ENCODE measurements at regions not wholly inside any gene's neighbourhood (a gene's known extent, or its start where the extent isn't known, plus 50 kb on each side); places are given as distances from the start of the nearest gene placed in this dataset.

- Mint-ChIP-seq H3K9me3 (no peaks in the 10 kb centered on the region), H3K4me1 (peaks cover 4% of the 10 kb centered on the region), H3K36me3 (ENCODE audit: insufficient read depth) (no peaks in the 10 kb centered on the region), H3K27ac (ENCODE audit: low read depth) (no peak overlapping the region), H3K27me3 (peaks cover 9% of the 10 kb centered on the region), H3K4me3 (no peak overlapping the region)
- DNase-seq (ENCODE audit: low spot score in 2 of 2) (no peak), ATAC-seq (replicated peaks; ENCODE audit: extremely low read depth, poor library complexity, severe bottlenecking) (no peak)
These were observed 75.2 kb upstream of the TMCC3 start for GRCh38 chr12:94725375-94726168.

- ATAC-seq (replicated peaks; ENCODE audit: extremely low read depth, poor library complexity, severe bottlenecking) = no peak
- peaks cover 9% of the 10 kb centered on the region for H3K27me3 Mint-ChIP-seq
- H3K27ac Mint-ChIP-seq (ENCODE audit: low read depth) = no peak overlapping the region
- H3K36me3 Mint-ChIP-seq (ENCODE audit: insufficient read depth) = no peaks in the 10 kb centered on the region
- H3K4me3 Mint-ChIP-seq = no peak overlapping the region
- H3K4me1 Mint-ChIP-seq = peaks cover 4% of the 10 kb centered on the region
- no peak for DNase-seq (ENCODE audit: low spot score in 2 of 2)
- no peaks in the 10 kb centered on the region for H3K9me3 Mint-ChIP-seq
These were observed 72.3 kb upstream of the TMCC3 start for GRCh38 chr12:94722664-94723063.

- Mint-ChIP-seq H3K27ac (ENCODE audit: low read depth) (no peak overlapping the region), H3K4me3 (no peak overlapping the region), H3K4me1 (peaks cover 4% of the 10 kb centered on the region), H3K36me3 (ENCODE audit: insufficient read depth) (no peaks in the 10 kb centered on the region), H3K27me3 (peaks cover 3% of the 10 kb centered on the region), H3K9me3 (no peaks in the 10 kb centered on the region)
- DNase-seq (ENCODE audit: low spot score in 2 of 2) = no peak
- no peak for ATAC-seq (replicated peaks; ENCODE audit: extremely low read depth, poor library complexity, severe bottlenecking)
These were observed 70.8 kb upstream of the TMCC3 start for GRCh38 chr12:94721173-94721572.

- Mint-ChIP-seq H3K27ac (ENCODE audit: low read depth) (no peak overlapping the region), H3K36me3 (ENCODE audit: insufficient read depth) (no peaks in the 10 kb centered on the region), H3K9me3 (no peaks in the 10 kb centered on the region), H3K4me3 (no peak overlapping the region), H3K27me3 (peaks cover 11% of the 10 kb centered on the region), H3K4me1 (peaks cover 4% of the 10 kb centered on the region)
- no peak for DNase-seq (ENCODE audit: low spot score in 2 of 2)
- no peak for ATAC-seq (replicated peaks; ENCODE audit: extremely low read depth, poor library complexity, severe bottlenecking)
These were observed 67.8 kb upstream of the TMCC3 start for GRCh38 chr12:94718114-94718513.

GRCh38 chr12:94717656-94718055 lies 67.3 kb upstream of the TMCC3 start:
- Mint-ChIP-seq H3K27ac (ENCODE audit: low read depth) (no peak overlapping the region), H3K9me3 (no peaks in the 10 kb centered on the region), H3K27me3 (peaks cover 11% of the 10 kb centered on the region), H3K4me3 (no peak overlapping the region), H3K4me1 (no peaks in the 10 kb centered on the region), H3K36me3 (ENCODE audit: insufficient read depth) (no peaks in the 10 kb centered on the region)
- no peak for ATAC-seq (replicated peaks; ENCODE audit: extremely low read depth, poor library complexity, severe bottlenecking)
- DNase-seq (ENCODE audit: low spot score in 2 of 2) = no peak

- Mint-ChIP-seq H3K27me3 (peaks cover 11% of the 10 kb centered on the region), H3K27ac (ENCODE audit: low read depth) (no peak overlapping the region)
These were observed 66.8 kb upstream of the TMCC3 start for GRCh38 chr12:94717108-94717507.

GRCh38 chr12:94716339-94716738 lies 66.0 kb upstream of the TMCC3 start:
- Mint-ChIP-seq H3K4me1 (no peaks in the 10 kb centered on the region), H3K36me3 (ENCODE audit: insufficient read depth) (no peaks in the 10 kb centered on the region), H3K9me3 (no peaks in the 10 kb centered on the region), H3K27ac (ENCODE audit: low read depth) (no peak overlapping the region), H3K27me3 (peaks cover 11% of the 10 kb centered on the region), H3K4me3 (no peak overlapping the region)
- DNase-seq (ENCODE audit: low spot score in 2 of 2) = no peak
- no peak for ATAC-seq (replicated peaks; ENCODE audit: extremely low read depth, poor library complexity, severe bottlenecking)

More at GRCh38 chr12:94717108-94717507, 66.8 kb upstream of the TMCC3 start:
- H3K9me3 Mint-ChIP-seq = no peaks in the 10 kb centered on the region
- H3K4me1 Mint-ChIP-seq = no peaks in the 10 kb centered on the region
- no peaks in the 10 kb centered on the region for H3K36me3 Mint-ChIP-seq (ENCODE audit: insufficient read depth)
- ATAC-seq (replicated peaks; ENCODE audit: extremely low read depth, poor library complexity, severe bottlenecking) (no peak), DNase-seq (ENCODE audit: low spot score in 2 of 2) (no peak)
- H3K4me3 Mint-ChIP-seq = no peak overlapping the region

- Mint-ChIP-seq H3K4me1 (no peaks in the 10 kb centered on the region), H3K27me3 (peaks cover 11% of the 10 kb centered on the region), H3K36me3 (ENCODE audit: insufficient read depth) (no peaks in the 10 kb centered on the region), H3K27ac (ENCODE audit: low read depth) (no peak overlapping the region), H3K4me3 (no peak overlapping the region), H3K9me3 (no peaks in the 10 kb centered on the region)
- DNase-seq (ENCODE audit: low spot score in 2 of 2) = no peak
- ATAC-seq (replicated peaks; ENCODE audit: extremely low read depth, poor library complexity, severe bottlenecking) = no peak
These were observed 64.2 kb upstream of the TMCC3 start for GRCh38 chr12:94714378-94715114.

GRCh38 chr12:94712815-94713515 lies 62.6 kb upstream of the TMCC3 start:
- Mint-ChIP-seq H3K4me1 (no peaks in the 10 kb centered on the region), H3K27me3 (peaks cover 11% of the 10 kb centered on the region), H3K27ac (ENCODE audit: low read depth) (no peak overlapping the region), H3K9me3 (no peaks in the 10 kb centered on the region), H3K36me3 (ENCODE audit: insufficient read depth) (no peaks in the 10 kb centered on the region), H3K4me3 (no peak overlapping the region)
- no peak for ATAC-seq (replicated peaks; ENCODE audit: extremely low read depth, poor library complexity, severe bottlenecking)
- DNase-seq (ENCODE audit: low spot score in 2 of 2) = no peak

GRCh38 chr12:94710933-94711332 lies 60.6 kb upstream of the TMCC3 start:
- H3K4me1 Mint-ChIP-seq = no peaks in the 10 kb centered on the region
- no peaks in the 10 kb centered on the region for H3K36me3 Mint-ChIP-seq (ENCODE audit: insufficient read depth)
- ATAC-seq (replicated peaks; ENCODE audit: extremely low read depth, poor library complexity, severe bottlenecking) = no peak
- H3K27me3 Mint-ChIP-seq = peaks cover 6% of the 10 kb centered on the region
- no peak for DNase-seq (ENCODE audit: low spot score in 2 of 2)
- H3K9me3 Mint-ChIP-seq = no peaks in the 10 kb centered on the region
- no peak overlapping the region for H3K27ac Mint-ChIP-seq (ENCODE audit: low read depth)
- H3K4me3 Mint-ChIP-seq = no peak overlapping the region

GRCh38 chr12:94707892-94708291 lies 57.5 kb upstream of the TMCC3 start:
- Mint-ChIP-seq H3K9me3 (no peaks in the 10 kb centered on the region), H3K27me3 (no peaks in the 10 kb centered on the region)
- no peak for ATAC-seq (replicated peaks; ENCODE audit: extremely low read depth, poor library complexity, severe bottlenecking)

GRCh38 chr12:94707036-94707435 lies 56.7 kb upstream of the TMCC3 start:
- ATAC-seq (replicated peaks; ENCODE audit: extremely low read depth, poor library complexity, severe bottlenecking) = no peak
- DNase-seq (ENCODE audit: low spot score in 2 of 2) = no peak

More at GRCh38 chr12:94707892-94708291, 57.5 kb upstream of the TMCC3 start:
- Mint-ChIP-seq H3K27ac (ENCODE audit: low read depth) (no peak overlapping the region), H3K4me1 (peaks cover 9% of the 10 kb centered on the region), H3K4me3 (no peak overlapping the region), H3K36me3 (ENCODE audit: insufficient read depth) (no peaks in the 10 kb centered on the region)
- DNase-seq (ENCODE audit: low spot score in 2 of 2) = no peak

More at GRCh38 chr12:94707036-94707435, 56.7 kb upstream of the TMCC3 start:
- Mint-ChIP-seq H3K4me1 (peaks cover 9% of the 10 kb centered on the region), H3K9me3 (no peaks in the 10 kb centered on the region), H3K27ac (ENCODE audit: low read depth) (no peak overlapping the region), H3K27me3 (no peaks in the 10 kb centered on the region), H3K4me3 (no peak overlapping the region), H3K36me3 (ENCODE audit: insufficient read depth) (no peaks in the 10 kb centered on the region)
